IMR-90 (cell line): ENCODE measurements at regions not wholly inside any gene's neighbourhood (a gene's known extent, or its start where the extent isn't known, plus 50 kb on each side); places are given as distances from the start of the nearest gene placed in this dataset.

Experiments
- ATAC-seq: fragments of 200-7000 bp; cut with Tn5 transposase; 2 replicates; pipeline ENCODE4 v1.9.1; 2020; ENCODE audit warnings: low read depth, mild to moderate bottlenecking, moderate library complexity
- BruUV-seq: library from RNA; stranded (reverse); fragments of 400-500 nt; replicated peaks from 2 replicates; lab custom pipeline; 2021; lab: Mats Ljungman, UMichigan
- CTCF ChIA-PET: fragments of 300-600 bp; formaldehyde crosslinking; extraction: SDS; loops from one replicate; lab custom pipeline; 2021; ENCODE audit warnings: antibody characterized with exemption; lab: Yijun Ruan, JAX
- POLR2A ChIA-PET: fragments of 300-600 bp; sonication (Branson Sonifier 250); formaldehyde crosslinking; loops from one replicate; lab custom pipeline; 2022; ENCODE audit warnings: antibody characterized with exemption; ENCODE audit not compliant: unreplicated experiment; lab: Charles Lee
- DNase-seq: peaks from one replicate; pipeline ENCODE4 v3.0.0; 2013
- H2AFZ ChIP-seq: replicated peaks from 2 replicates; pipeline ENCODE3; 2013; ENCODE audit warnings: low read length, mild to moderate bottlenecking; ENCODE audit not compliant: poor library complexity
- H2AK5ac ChIP-seq: 2 replicates; pipeline ENCODE4 v1.6.1; 2013; ENCODE audit warnings: low read depth, low read length, inconsistent platforms
- H2AK9ac ChIP-seq: replicated peaks from 2 replicates; pipeline ENCODE3; 2013; ENCODE audit warnings: mild to moderate bottlenecking, low read depth, low read length, moderate library complexity; ENCODE audit not compliant: poor library complexity
- H2BK120ac ChIP-seq: 2 replicates; pipeline ENCODE4 v1.6.1; 2013; ENCODE audit warnings: low read depth, low read length, inconsistent platforms
- H2BK15ac ChIP-seq: 3 replicates; pipeline ENCODE4 v1.6.1; 2013; ENCODE audit warnings: low read depth, low read length, inconsistent platforms
- H2BK20ac ChIP-seq: 2 replicates; pipeline ENCODE4 v1.6.1; 2013; ENCODE audit warnings: low read depth, mild to moderate bottlenecking, inconsistent platforms, low read length, moderate library complexity
- H2BK5ac ChIP-seq: 2 replicates; pipeline ENCODE4 v1.6.1; 2013; ENCODE audit warnings: mild to moderate bottlenecking, low read depth, low read length, inconsistent platforms; ENCODE audit not compliant: poor library complexity, severe bottlenecking
- H3K14ac ChIP-seq: replicated peaks from 2 replicates; pipeline ENCODE4 v1.6.1; 2013; ENCODE audit warnings: low read depth, low read length, inconsistent platforms
- H3K18ac ChIP-seq: 2 replicates; pipeline ENCODE4 v1.6.1; 2013; ENCODE audit warnings: low read depth, low read length, control low read depth
- H3K23ac ChIP-seq: 2 replicates; pipeline ENCODE4 v1.6.1; 2013; ENCODE audit warnings: low read depth, low read length, inconsistent platforms
- H3K27ac ChIP-seq: 2 replicates; pipeline ENCODE4 v1.5.1; 2013; ENCODE audit warnings: mild to moderate bottlenecking, control low read depth, low read length; ENCODE audit not compliant: insufficient read depth
- H3K27me3 ChIP-seq: 2 replicates; pipeline ENCODE4 v1.6.1; 2013; ENCODE audit warnings: low read length; ENCODE audit not compliant: control insufficient read depth, insufficient read depth
- H3K36me3 ChIP-seq: 2 replicates; pipeline ENCODE4 v1.6.1; 2013; ENCODE audit warnings: low read length, mixed read lengths; ENCODE audit not compliant: control insufficient read depth, insufficient read depth
- H3K4ac ChIP-seq: 2 replicates; pipeline ENCODE4 v1.6.1; 2013; ENCODE audit warnings: low read depth, low read length, inconsistent platforms
- H3K4me1 ChIP-seq: 2 replicates; pipeline ENCODE4 v1.6.1; 2013; ENCODE audit warnings: low read length, mixed read lengths; ENCODE audit not compliant: control insufficient read depth, insufficient read depth
- H3K4me2 ChIP-seq: 2 replicates; pipeline ENCODE4 v1.6.1; 2013; ENCODE audit warnings: low read depth, mild to moderate bottlenecking, control low read depth, low read length, moderate library complexity
- H3K4me3 ChIP-seq: 2 replicates; pipeline ENCODE4 v1.5.1; 2013; ENCODE audit warnings: low read depth, mild to moderate bottlenecking, control low read depth, low read length, moderate library complexity; ENCODE audit not compliant: insufficient read depth
- H3K56ac ChIP-seq: 2 replicates; pipeline ENCODE4 v1.6.1; 2013; ENCODE audit warnings: low read length, inconsistent platforms; ENCODE audit not compliant: insufficient read depth; ENCODE audit errors: extremely low read depth
- H3K79me1 ChIP-seq, 2 experiments: 2 replicates each; pipeline ENCODE4 v1.6.1; 2013; ENCODE audit warnings: low read length in 2 of 2, inconsistent platforms in 1 of 2, low read depth in 1 of 2
- H3K9ac ChIP-seq: 2 replicates; pipeline ENCODE4 v1.6.1; 2013; ENCODE audit warnings: low read depth, low read length, control low read depth
- H3K9me1 ChIP-seq: 2 replicates; pipeline ENCODE4 v1.6.1; 2013; ENCODE audit warnings: low read length, inconsistent platforms; ENCODE audit not compliant: insufficient read depth
- H3K9me3 ChIP-seq: 2 replicates; pipeline ENCODE4 v1.6.1; 2013; ENCODE audit warnings: low read length; ENCODE audit not compliant: control insufficient read depth, insufficient read depth
- H4K20me1 ChIP-seq: 2 replicates; pipeline ENCODE4 v1.6.1; 2013; ENCODE audit warnings: low read length, inconsistent platforms; ENCODE audit not compliant: insufficient read depth
- H4K5ac ChIP-seq: 2 replicates; pipeline ENCODE4 v1.6.1; 2013; ENCODE audit warnings: mild to moderate bottlenecking, low read depth, low read length, control low read depth
- H4K8ac ChIP-seq, 2 experiments: 2 replicates each; pipeline ENCODE4 v1.6.1; 2013; ENCODE audit warnings: low read depth in 2 of 2, low read length in 2 of 2, control low read depth in 1 of 2, inconsistent platforms in 1 of 2
- H4K91ac ChIP-seq: 2 replicates; pipeline ENCODE4 v1.6.1; 2013; ENCODE audit warnings: low read depth, low read length, inconsistent platforms; ENCODE audit not compliant: insufficient read depth
- BHLHE40 ChIP-seq: fragments of 150-350 bp; IDR thresholded peaks from 2 replicates; pipeline ENCODE4 v1.6.1; 2016; ENCODE audit warnings: mild to moderate bottlenecking, low read depth, low read length
- CEBPB ChIP-seq: IDR thresholded peaks from 2 replicates; pipeline ENCODE4 v1.6.1; 2012; ENCODE audit warnings: low read depth, low read length, improper control_type of control experiment
- FOS ChIP-seq: fragments of 150-350 bp; IDR thresholded peaks from 2 replicates; pipeline ENCODE4 v1.6.1; 2016; ENCODE audit warnings: low read depth, low read length
- MAFK ChIP-seq: IDR thresholded peaks from 2 replicates; pipeline ENCODE4 v1.6.1; 2012; ENCODE audit warnings: low read depth, low read length, improper control_type of control experiment
- MAZ ChIP-seq: IDR thresholded peaks from 2 replicates; pipeline ENCODE4 v1.6.1; 2012; ENCODE audit warnings: low read depth, mild to moderate bottlenecking, low read length, improper control_type of control experiment, moderate library complexity, borderline replicate concordance
- MXI1 ChIP-seq: IDR thresholded peaks from 2 replicates; pipeline ENCODE4 v1.6.1; 2012; ENCODE audit warnings: low read depth, mild to moderate bottlenecking, low read length, moderate library complexity, borderline replicate concordance
- POLR2A ChIP-seq: IDR thresholded peaks from 2 replicates; pipeline ENCODE4 v1.6.1; 2012; ENCODE audit warnings: mild to moderate bottlenecking, low read depth, low read length
- RAD21 ChIP-seq: IDR thresholded peaks from 2 replicates; pipeline ENCODE4 v1.6.1; 2012; ENCODE audit warnings: low read length, improper control_type of control experiment
- RCOR1 ChIP-seq: IDR thresholded peaks from 2 replicates; pipeline ENCODE4 v1.6.1; 2012; ENCODE audit warnings: mild to moderate bottlenecking, low read length, improper control_type of control experiment; ENCODE audit not compliant: insufficient replicate concordance
- RFX5 ChIP-seq: IDR thresholded peaks from 2 replicates; pipeline ENCODE4 v1.8.0; 2012; ENCODE audit warnings: low read depth, mild to moderate bottlenecking, low read length, moderate library complexity
- SMC3 ChIP-seq: fragments of 150-350 bp; IDR thresholded peaks from 2 replicates; pipeline ENCODE4 v1.6.1; 2016; ENCODE audit warnings: low read depth, mild to moderate bottlenecking, antibody characterized with exemption, low read length, moderate library complexity
- WGBS, 2 experiments: methylation state at CpG; one replicate each; pipeline versions ENCODE4 v1.1.5 to v1.1.7; 2013; ENCODE audit warnings: missing lambda C conversion rate in 2 of 2; ENCODE audit not compliant: insufficient read length in 1 of 2; ENCODE audit errors: extremely low coverage in 2 of 2; 5-methylcytosine and 5-hydroxymethylcytosine counted together
- dilution Hi-C: fragments of 300-500 bp; cut with HindIII; formaldehyde crosslinking; loops from one replicate; pipeline ENCODE4 v1.14.3; 2018; ENCODE audit warnings: low sequenced_read_pairs; ENCODE audit not compliant: unreplicated experiment
- in situ Hi-C: fragments of 300-500 bp; cut with MboI; formaldehyde crosslinking; loops from 3 replicates; pipeline ENCODE4 v1.14.3; 2019; ENCODE audit warnings: low sequenced_read_pairs, inconsistent platforms, mixed read lengths
- intact Hi-C: fragments of 100-400 bp; cut with micrococcal nuclease; formaldehyde crosslinking; loops from 2 replicates; pipeline ENCODE4 v1.10.0; 2022
- TF ChIP-seq, protein P1 (sequence below): conservative IDR thresholded peaks from 2 replicates; pipeline ENCODE4 v1.5.1; 2012; ENCODE audit warnings: mild to moderate bottlenecking, low read depth, low read length, improper control_type of control experiment
- TF ChIP-seq, protein P2 (sequence below): fragments of 150-350 bp; IDR thresholded peaks from 2 replicates; pipeline ENCODE4 v1.6.1; 2016; ENCODE audit warnings: low read depth, mild to moderate bottlenecking, low read length, moderate library complexity, borderline replicate concordance
- TF ChIP-seq, protein P3 (sequence below): fragments of 150-350 bp; IDR thresholded peaks from 2 replicates; pipeline ENCODE4 v1.6.1; 2017; ENCODE audit warnings: mild to moderate bottlenecking, antibody characterized with exemption, low read length, low read depth

GRCh38 chr9:24007185-24007584 is 181.1 kb upstream of the ELAVL2 start:
- Histone ChIP-seq H3K56ac (no peak overlapping the region), H3K14ac (no peak overlapping the region), H4K8ac (no peak overlapping the region), H3K4me2 (no peak overlapping the region), H3K27ac (no peak overlapping the region), H4K91ac (no peak overlapping the region), H3K4ac (no peak overlapping the region), H3K4me3 (no peak overlapping the region), H2BK120ac (no peak overlapping the region), H2BK15ac (no peak overlapping the region), H2BK5ac (no peak overlapping the region), H3K36me3 (no peaks in the 10 kb centered on the region), H2AK5ac (no peak overlapping the region), H4K5ac (no peak overlapping the region), H3K18ac (no peak overlapping the region), H2AK9ac (no peak overlapping the region), H3K9me3 (peaks cover 3% of the 10 kb centered on the region), H4K20me1 (no peaks in the 10 kb centered on the region), H3K4me1 (no peaks in the 10 kb centered on the region), H3K23ac (no peak overlapping the region), H2BK20ac (no peak overlapping the region), H3K9ac (no peak overlapping the region), H3K79me1 (no peaks in the 10 kb centered on the region), H3K27me3 (no peaks in the 10 kb centered on the region), H3K9me1 (no peaks in the 10 kb centered on the region), H2AFZ (no peak overlapping the region)
- ChIA-PET CTCF (no interaction called here), POLR2A (no interaction called here)
- dilution Hi-C loops, result no loop called here
- WGBS, 2 experiments, result no CpG with 5 or more reads among the region's 1 CpG
- ATAC-seq, result no peak
- no peak for DNase-seq
- BruUV-seq, result no TSS peak
- intact Hi-C loops, result no loop called here
- in situ Hi-C loops, result no loop called here
- TF ChIP-seq FOS (no peak), CEBPB (no peak), RCOR1 (no peak), POLR2A (no peak), SMC3 (no peak), MAFK (no peak), BHLHE40 (no peak), MXI1 (no peak), RFX5 (no peak), MAZ (no peak), RAD21 (no peak)
- TF ChIP-seq, protein P1, sequence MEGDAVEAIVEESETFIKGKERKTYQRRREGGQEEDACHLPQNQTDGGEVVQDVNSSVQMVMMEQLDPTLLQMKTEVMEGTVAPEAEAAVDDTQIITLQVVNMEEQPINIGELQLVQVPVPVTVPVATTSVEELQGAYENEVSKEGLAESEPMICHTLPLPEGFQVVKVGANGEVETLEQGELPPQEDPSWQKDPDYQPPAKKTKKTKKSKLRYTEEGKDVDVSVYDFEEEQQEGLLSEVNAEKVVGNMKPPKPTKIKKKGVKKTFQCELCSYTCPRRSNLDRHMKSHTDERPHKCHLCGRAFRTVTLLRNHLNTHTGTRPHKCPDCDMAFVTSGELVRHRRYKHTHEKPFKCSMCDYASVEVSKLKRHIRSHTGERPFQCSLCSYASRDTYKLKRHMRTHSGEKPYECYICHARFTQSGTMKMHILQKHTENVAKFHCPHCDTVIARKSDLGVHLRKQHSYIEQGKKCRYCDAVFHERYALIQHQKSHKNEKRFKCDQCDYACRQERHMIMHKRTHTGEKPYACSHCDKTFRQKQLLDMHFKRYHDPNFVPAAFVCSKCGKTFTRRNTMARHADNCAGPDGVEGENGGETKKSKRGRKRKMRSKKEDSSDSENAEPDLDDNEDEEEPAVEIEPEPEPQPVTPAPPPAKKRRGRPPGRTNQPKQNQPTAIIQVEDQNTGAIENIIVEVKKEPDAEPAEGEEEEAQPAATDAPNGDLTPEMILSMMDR, result no peak
- TF ChIP-seq, protein P2, sequence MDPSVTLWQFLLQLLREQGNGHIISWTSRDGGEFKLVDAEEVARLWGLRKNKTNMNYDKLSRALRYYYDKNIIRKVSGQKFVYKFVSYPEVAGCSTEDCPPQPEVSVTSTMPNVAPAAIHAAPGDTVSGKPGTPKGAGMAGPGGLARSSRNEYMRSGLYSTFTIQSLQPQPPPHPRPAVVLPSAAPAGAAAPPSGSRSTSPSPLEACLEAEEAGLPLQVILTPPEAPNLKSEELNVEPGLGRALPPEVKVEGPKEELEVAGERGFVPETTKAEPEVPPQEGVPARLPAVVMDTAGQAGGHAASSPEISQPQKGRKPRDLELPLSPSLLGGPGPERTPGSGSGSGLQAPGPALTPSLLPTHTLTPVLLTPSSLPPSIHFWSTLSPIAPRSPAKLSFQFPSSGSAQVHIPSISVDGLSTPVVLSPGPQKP, result no peak
- TF ChIP-seq, protein P3, sequence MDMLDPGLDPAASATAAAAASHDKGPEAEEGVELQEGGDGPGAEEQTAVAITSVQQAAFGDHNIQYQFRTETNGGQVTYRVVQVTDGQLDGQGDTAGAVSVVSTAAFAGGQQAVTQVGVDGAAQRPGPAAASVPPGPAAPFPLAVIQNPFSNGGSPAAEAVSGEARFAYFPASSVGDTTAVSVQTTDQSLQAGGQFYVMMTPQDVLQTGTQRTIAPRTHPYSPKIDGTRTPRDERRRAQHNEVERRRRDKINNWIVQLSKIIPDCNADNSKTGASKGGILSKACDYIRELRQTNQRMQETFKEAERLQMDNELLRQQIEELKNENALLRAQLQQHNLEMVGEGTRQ, result no peak
